ENCODE measurements at regions not wholly inside any gene's neighbourhood (a gene's known extent, or its start where the extent isn't known, plus 50 kb on each side); places are given as distances from the start of the nearest gene placed in this dataset.

DNA sequence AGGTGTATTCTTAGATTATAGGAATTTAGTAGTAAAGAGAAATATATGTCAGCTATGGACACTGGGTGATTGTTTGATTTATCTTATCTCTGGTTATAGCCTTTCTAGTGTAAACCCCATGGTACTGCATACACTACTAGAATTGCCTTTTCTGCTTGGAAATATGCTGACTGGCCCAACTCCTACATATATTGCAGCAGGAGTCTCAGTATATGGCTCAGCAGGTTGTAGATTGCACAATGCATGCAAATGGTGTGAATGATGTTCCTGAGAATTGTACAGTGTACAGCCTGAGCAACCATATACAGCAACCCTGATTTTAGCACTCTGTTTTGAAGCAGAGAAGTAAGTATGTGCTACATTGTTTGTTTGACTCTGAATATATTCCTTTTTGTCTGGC lies 153.4 kb upstream of the NPY start:
- no peak for TF ChIP-seq POLR2A (IDR thresholded peaks at IDR 0.05; ENCODE audit: low read depth, low read length)
- TF ChIP-seq, protein P1, sequence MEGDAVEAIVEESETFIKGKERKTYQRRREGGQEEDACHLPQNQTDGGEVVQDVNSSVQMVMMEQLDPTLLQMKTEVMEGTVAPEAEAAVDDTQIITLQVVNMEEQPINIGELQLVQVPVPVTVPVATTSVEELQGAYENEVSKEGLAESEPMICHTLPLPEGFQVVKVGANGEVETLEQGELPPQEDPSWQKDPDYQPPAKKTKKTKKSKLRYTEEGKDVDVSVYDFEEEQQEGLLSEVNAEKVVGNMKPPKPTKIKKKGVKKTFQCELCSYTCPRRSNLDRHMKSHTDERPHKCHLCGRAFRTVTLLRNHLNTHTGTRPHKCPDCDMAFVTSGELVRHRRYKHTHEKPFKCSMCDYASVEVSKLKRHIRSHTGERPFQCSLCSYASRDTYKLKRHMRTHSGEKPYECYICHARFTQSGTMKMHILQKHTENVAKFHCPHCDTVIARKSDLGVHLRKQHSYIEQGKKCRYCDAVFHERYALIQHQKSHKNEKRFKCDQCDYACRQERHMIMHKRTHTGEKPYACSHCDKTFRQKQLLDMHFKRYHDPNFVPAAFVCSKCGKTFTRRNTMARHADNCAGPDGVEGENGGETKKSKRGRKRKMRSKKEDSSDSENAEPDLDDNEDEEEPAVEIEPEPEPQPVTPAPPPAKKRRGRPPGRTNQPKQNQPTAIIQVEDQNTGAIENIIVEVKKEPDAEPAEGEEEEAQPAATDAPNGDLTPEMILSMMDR (conservative IDR thresholded peaks at IDR 0.05; ENCODE audit: low read depth, low read length): no peak
- TF ChIP-seq CHD1 (IDR thresholded peaks at IDR 0.05; ENCODE audit: low read depth, low read length): no peak
- no peak for TF ChIP-seq RAD21 (IDR thresholded peaks at IDR 0.05; ENCODE audit: low read length)
- no peak for TF ChIP-seq CEBPB (IDR thresholded peaks at IDR 0.05; ENCODE audit: low read depth, low read length)

Measured in IMR-90 (cell line).